HG02885 (cell line): ENCODE measurements at regions not wholly inside any gene's neighbourhood (a gene's known extent, or its start where the extent isn't known, plus 50 kb on each side); places are given as distances from the start of the nearest gene placed in this dataset.
A peak's percentile ranks its signal among the peaks of the same experiment; 100 is the strongest.

Experiments
- ATAC-seq: cut with Tn5 transposase; IDR thresholded peaks from one replicate; pipeline ENCODE4 v1.9.1; 2021; ENCODE audit warnings: mild to moderate bottlenecking; ENCODE audit not compliant: unreplicated experiment, poor library complexity

DNA sequence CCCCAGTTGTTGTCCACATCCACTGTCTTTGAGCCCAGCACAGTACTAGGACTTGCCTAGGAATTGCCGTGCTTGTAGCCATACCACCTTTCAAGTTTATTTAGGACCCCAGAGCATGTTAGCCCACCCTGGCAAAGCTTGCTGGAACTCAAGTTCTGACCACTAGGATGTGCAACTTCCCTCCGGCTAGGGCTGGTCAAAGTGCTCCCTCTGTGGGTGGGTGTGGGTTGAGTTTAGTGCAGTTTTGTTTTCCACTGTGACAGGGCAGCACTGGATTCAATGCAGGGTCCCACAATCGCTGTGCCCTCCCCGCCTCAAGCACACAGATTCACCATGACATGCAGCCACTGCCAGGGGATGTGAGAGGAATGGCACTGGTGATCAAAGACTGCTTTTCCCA lies 96.0 kb downstream of the RASGEF1B start:
- ATAC-seq = no peak

DNA sequence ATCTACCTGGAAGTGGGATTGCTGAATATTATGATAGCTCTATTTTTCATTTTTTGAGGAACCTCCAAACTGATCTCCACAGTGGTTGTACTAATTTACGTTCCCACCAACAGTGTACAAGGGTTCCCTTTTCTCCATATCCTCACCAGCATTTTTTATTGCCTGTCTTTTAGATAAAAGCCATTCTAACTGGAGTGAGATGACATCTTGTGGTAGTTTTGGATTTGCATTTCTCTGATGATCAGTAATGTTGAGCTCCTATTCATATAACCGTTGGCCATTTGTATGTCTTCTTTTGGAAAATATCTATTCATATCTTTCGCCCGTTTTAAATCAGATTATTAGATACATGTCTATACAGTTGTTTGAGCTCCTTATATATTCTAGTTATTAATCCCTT lies 101.8 kb downstream of the RASGEF1B start:
- ATAC-seq = no peak

DNA sequence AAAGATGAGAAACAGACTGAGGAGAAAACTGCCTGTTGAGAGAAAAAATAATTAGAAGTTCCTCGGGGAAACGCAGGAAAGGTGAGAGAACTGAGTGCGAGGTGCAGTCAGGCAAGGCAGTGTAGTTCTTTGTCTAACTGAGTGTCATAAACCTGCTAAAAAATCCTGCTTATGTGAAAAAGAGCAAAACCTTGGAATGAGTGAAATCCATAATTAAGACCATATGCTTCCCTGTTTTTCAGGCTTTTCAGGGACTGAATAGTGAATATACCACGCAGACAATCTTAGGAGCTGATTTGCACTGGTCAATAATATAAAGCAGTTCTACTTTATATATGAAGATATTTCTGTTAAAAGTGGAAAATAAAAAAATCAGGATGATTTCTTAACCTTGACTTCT lies 104.9 kb downstream of the RASGEF1B start:
- no peak for ATAC-seq

DNA sequence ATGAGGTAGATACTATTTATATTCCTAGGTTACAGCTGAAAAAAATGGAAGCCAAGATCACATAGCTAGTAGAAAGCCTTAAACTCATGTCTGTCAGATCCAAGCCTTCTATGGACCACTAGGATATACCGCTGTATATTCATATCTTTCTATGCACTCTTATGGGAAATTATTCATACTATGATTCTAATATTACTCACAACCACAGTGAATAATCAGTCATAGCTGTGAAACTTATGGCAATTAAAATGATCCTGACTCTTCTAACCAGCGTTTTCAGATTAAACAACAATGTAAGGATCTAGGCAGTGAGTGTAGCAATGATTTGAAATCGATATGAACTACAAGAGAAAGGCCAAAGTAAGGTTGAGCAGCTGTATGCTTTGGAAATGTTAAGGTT lies 111.0 kb downstream of the RASGEF1B start:
- ATAC-seq = no peak

DNA sequence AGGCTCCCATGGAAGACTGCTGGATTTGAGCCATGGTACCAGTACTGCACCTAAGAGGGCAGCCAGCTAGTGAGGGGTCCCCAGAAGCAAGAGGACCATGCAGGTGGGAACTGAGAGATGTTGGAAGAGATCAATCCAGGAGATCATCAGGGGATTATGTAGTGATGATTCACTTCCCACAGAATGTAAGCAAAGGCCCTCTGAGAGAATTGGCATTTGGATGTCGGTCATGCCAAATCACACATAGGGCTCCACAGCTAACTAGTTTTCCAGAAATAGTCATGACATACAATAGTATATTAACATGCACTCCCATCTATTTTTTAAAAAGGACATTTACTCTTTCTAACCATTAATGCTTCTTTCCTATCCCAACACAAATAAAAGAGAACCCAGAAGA lies 112.5 kb downstream of the RASGEF1B start:
- no peak for ATAC-seq

DNA sequence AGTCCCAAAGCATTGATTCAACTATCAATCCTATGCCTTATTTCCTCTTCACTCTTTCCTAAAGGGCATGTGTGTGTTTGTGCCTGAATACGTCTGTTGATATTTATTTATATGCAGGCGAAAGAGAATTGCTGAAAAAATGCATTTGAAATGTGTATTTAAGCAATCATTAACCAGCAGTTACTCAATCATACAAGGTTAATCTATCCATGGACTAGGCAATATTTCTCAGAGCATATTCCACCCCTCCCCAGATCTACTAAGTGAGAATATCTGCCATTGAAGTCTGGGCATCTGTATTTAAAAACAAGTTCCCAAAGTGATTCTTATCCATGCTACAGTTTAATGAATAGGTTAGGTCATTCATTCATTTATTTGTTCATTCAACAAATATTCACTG lies 113.6 kb downstream of the RASGEF1B start:
- no peak for ATAC-seq

DNA sequence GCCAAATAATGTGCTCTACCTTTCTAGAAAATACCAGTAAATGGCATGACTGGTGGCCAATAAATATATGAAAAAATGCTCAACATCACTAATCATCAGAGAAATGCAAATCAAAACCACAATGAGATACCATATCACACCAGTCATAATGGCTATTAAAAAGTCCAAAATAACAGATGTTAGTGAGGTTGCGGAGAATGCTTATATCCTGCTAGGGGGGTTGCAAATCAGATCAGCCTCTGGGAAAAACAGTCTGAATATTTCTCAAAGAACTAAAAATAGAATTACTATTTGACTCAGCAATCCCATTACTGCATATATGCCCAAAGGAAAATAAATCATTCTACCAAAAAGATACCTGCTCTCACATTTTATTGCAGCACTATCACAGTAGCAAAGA lies 115.1 kb downstream of the RASGEF1B start:
- no peak for ATAC-seq

DNA sequence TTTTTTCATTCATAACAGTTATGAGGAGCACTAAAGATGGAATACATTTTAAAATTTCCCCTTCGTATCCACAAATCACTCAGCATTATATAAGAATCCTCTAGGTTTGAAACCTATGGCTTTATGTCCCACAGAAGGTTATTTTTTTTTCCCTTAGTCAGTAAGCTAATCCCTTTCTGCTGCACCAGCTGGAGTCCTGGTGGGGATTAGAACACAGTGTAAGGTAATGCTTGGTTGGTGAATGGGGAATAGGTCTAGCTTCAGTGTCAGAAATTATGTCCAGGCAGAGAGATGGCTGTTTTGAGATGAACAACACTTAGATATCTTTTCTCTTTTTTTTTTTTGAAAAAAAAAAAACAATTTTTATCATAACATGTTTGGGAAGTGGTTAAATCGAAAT lies 116.6 kb downstream of the RASGEF1B start:
- no peak for ATAC-seq

DNA sequence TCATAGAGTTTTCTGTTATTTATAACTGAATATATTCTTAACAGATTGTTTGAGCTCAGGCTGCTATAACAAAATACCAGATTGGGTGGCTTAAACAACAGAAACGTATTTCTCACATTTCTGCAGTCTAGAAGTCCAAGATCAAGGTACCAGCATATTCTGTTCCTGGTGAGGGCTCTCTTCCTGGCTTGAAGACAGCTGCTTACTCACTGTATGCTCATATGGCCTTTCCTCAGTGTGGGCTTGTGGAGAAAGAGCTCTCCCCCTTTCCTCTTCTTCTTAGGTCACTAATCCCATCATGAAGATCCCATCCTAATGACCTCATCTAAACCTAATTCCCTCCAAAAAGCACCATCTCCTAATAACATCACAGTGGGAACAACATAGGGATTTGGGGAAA lies 117.8 kb downstream of the RASGEF1B start:
- no peak for ATAC-seq

DNA sequence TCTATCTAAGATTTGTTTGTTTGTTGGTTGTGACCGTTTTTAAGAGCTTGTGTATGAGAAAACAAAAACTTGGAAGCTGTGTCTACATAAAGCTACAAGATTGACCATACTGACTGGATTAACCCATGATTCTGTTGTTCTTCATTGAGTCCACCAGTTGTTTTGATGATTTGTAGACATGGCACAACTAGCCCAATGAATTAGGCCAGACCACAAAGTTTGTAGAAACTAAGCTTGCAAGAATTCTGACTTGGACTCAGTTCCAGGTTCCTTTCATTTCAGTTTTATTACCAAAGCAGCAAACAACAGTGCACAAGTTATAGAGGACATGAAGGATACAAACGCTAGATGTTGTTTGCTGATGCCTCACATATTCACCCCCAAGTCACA lies 119.3 kb downstream of the RASGEF1B start:
- ATAC-seq = no peak

DNA sequence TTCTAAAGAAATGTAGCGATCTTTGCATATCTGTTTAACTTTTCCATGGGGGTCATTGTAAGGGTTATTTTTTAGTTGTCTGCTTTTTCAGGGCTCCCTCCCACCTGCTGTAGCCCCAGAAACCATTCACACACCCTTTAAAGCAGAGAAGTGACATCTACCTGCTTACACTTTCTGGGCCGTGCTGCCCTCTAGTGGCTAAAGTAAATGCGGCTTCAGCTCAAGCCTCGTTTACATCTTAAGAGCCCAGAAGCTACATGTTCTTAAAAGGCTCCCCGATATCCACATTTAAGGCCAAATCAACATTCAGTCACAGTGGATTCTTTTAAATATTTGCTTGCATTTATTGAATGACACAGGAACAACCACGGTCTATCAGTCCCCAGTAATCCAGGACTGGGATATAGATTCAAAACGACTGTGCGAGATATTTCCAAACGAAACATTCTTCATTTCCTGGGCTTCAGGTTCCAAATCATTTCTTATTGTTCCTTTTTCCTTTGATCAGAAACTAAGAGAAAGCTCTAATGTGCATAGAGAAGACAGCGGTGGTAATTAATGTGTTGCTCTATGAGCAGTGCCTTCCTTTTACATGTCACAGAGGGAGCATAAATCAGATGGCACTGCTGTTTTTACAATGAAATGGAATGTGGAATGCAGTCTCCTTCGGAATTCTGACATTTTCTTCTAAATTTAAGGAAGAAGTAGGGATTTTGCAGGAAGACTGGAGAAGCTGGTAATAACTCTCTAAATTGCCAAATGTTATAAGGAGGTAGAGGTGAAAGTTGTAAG lies 119.9 kb downstream of the RASGEF1B start:
- peak; percentile 93 for ATAC-seq

DNA sequence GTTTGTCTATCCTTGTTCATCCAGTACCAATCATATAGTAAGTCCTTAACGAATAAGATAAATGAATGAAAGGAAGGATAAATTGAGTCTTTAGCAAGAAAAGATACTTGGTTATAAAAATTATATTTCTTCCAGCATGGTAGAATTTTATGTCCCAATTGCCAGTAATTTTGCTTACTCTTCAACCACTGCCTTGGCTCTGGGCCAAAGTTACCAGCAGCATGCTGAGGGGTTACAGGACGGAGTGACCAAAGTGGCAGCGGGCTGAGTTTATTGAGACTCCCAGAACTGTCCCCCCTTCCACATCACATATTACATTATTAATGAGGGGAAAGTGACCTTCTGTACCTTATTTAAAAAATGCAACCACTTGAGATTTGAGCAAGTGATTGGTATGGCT lies 121.7 kb downstream of the RASGEF1B start:
- no peak for ATAC-seq

DNA sequence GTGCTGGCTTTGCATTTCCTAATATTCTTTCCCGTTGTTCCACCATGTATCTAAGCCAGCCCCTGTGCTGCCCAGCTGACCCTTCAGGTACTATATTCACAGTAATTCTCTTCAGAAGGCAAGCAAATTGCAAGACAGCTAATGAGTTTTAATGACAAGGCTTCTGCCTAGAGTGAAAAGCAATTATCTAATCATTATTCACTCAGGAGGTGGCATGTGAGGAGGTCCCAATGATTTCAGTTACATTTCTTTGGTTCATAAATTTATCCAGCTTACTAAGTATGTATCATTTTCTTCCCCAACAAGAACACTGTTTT lies 123.0 kb downstream of the RASGEF1B start:
- ATAC-seq = no peak

DNA sequence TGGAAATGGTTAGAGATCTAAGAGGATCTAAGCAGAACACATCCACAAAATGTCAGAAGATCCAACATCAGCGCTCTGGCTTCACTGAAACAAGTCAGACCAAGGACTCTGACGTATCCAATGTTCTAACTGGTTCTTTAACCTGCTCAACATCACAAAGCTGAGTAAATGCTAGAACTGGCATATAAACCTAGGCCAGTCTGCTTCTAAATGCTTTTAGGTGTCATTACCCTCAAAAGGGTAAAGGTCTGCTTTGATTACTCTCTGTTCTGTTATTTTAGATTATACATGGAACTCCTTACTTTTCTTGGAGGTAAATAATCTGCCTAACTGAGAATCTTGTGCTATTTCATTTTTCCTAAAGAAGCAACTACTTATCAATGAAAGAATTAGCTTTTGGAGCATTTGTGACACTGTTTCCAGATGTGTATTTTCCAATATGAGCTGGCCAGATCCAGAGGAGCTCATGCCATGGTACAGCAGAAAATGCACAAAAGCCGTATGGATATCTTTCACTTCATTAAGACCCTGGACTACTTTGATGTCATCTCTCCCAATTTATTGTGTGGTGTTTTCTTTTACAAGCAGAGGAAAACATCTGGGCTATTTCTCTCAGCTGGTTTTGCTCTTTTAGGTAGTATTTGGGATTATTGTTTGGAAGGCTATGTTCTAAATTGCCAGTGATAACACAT lies 123.5 kb downstream of the RASGEF1B start:
- no peak for ATAC-seq

DNA sequence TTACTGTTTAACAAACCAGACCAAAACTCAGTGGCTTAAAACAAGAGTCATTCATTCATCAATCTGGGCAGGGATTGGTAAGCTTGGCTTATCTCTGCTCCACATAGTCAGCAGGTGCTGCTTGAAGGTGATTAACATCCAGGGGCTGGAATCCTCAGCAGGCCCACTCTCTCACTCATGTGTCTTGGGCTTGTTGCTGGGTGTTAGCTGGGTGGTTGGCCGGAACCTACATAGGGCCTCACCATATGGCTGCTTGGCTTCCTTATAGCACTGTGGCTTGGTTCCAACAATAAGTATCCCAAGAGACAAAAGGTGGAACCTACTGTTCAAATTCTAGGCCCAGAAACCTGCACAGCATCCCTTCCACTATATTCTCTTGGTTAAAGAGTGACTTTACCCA lies 125.0 kb downstream of the RASGEF1B start:
- no peak for ATAC-seq

DNA sequence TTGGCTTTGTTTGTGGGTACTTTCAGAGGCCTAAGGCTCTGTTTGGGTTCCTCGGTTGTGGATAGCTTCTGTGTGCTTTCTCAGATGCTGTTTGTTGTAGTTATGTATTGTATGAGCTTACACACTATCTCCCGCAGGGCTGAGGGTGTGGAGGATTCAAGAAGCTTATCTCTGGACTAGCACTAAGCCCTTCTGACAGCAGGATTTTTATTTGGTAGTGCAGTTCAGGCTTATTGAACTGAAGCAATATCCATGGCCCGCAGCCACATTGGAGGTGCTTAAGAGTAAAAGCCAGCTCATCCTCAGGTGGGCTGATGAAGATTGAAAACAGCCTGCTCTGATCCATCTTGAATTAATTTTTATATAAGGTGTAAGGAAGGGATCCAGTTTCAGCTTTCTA lies 128.2 kb downstream of the RASGEF1B start:
- ATAC-seq = no peak

DNA sequence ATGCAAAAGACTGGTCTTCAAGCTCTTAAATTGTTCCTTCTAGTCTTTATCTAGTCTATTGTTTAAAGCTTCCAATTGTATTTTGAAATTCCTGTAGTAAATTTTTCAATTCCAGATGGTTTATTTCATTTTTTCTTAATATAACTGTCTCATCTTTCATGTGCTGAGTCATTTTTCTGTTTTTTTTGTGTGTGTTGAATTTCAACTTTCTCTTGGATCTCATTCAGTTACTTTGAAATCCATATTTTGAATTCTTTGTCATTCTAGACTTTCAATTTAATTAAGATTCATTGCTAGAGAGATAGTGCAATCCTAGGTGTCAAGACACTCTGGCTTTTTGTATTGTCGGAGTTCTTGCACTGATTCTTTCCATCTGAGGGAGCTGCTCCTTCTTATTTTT lies 128.0 kb upstream of the PRKG2 start:
- ATAC-seq = no peak

DNA sequence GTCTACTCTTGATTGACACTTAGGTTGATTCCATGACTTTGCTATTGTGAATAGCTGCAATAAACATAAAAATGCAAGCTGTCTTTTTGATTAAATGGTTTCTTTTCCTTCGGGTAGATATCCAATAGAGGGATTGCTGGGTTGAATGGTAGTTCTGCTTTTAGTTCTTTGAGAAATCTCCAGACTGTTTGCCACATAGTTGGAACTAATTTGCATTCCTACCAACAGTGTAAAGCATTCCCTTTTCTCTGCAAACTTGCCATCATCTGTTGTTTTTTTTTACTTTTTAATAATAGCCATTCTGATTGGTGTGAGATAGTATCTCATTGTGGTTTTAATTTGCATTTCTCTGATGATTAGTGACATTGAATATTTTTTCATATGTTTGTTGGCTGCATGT lies 122.2 kb upstream of the PRKG2 start:
- ATAC-seq = no peak

DNA sequence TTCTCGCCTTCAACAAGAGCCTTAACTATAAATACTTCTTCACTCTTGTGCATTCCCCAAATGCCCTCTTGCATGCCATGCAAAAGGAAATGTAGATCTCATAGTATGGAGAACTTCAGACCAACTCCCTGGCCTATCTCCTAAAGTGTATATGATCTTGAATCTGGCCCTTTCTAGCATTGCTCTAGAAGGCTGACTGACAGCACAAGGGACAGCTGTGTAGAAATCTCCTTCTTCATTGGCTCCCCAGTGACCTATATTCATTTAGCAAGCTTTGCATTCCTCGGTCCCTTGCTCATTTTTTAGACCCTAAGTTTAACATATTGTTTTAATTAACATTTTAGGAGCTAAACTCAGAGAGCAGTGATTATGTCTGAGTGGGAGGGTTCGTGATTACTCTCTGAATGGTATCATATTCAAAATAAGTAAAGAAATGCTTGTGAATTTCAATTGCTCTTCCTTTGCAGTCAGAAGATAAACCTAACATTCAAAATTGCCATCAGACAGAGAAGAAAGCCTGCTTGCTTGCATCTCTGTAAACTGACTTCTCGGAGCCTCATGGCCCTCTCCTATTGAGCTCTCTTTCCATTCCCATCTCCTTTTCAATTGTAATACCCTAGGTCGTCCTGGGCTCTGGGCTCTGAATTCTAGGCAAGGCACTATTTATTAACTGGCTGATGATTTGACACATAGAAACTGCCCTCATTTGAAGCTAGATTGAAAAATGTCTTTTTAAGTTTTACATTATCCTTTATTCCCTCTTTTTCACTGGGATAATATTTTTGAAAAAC lies 120.3 kb upstream of the PRKG2 start:
- no peak for ATAC-seq

DNA sequence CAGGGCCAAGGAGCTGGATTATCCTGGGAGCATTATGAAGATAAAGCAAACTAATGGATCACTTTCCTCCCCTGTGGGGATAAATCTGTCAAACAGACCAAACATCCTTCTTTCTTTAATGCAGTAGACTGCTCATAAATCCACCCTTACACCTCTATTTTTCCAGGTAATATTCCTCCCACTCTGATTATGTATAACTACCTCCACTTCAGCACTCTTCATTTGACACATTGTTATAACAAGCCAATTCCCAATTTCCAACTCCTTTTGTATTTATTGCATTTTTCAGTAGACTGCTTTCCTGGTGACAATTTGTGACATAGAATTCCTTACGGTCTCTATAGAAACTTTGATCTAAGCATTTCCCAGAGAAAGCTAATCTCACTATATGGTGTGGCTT lies 115.0 kb upstream of the PRKG2 start:
- no peak for ATAC-seq

DNA sequence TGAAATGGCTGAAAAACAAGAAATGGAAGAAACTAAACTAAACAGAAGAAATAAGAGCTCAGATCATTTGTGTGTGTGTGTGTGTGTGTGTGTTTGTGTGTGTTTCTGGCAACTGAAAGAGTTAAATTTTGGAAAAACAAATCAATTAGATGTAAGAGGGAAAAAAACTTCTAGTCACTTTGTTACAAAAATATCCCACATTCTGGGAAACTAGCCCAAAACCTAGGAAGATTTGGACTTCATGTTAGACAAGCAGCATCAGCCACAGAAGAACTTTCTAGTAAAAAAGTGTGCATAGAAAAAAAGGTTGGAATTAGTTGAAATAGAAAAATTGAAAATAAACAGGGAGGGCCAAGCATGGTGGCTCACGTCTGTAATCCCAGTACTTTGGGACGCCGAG lies 111.6 kb upstream of the PRKG2 start:
- ATAC-seq = no peak
